NCI-H146 treated with DMSO at 0.1 percent for 48 hours (cell line): ENCODE measurements at regions not wholly inside any gene's neighbourhood (a gene's known extent, or its start where the extent isn't known, plus 50 kb on each side); places are given as distances from the start of the nearest gene placed in this dataset.

Source experiments
- DNase-seq: peaks from one replicate; lab custom pipeline; 2025; ENCODE audit not compliant: unreplicated experiment; lab: John Stamatoyannopoulos, UW

- DNase-seq, result no peak
These were observed 50.9 kb upstream of the ATL2 start for GRCh38 chr2:38427936-38428335.

DNA sequence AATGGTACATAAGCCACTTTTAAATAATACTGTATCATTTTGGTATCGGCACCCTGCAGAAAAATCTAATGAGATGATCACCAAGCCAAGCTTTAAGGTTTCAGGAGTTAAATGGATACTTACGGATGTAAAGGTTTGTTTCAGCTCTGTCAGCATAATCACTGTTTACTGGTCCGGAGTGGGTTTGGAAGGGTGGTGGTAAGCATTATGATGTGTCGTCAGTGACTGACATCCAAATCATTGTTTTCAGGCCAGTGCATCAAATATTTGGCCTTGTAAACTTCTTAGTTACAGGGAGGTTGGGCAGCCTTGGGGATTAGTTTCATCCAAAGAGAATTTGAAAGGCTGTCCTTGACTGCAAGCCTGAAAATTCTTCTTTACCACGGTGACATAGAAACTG is 50.0 kb upstream of the ATL2 start:
- DNase-seq, result no peak
